Osteocyte (in vitro differentiated cells): ENCODE measurements at regions not wholly inside any gene's neighbourhood (a gene's known extent, or its start where the extent isn't known, plus 50 kb on each side); places are given as distances from the start of the nearest gene placed in this dataset.

ENCODE experiments used
- DNase-seq: peaks from one replicate; pipeline ENCODE4 v3.0.0; 2021; ENCODE audit warnings: mixed read lengths; ENCODE audit not compliant: unreplicated experiment; ENCODE audit errors: extremely low spot score
- H3K27ac Mint-ChIP-seq: one replicate; pipeline ENCODE4 v1.8.0; 2021; ENCODE audit warnings: mild to moderate bottlenecking, mixed read lengths; ENCODE audit not compliant: unreplicated experiment
- H3K27me3 Mint-ChIP-seq: one replicate; pipeline ENCODE4 v1.8.0; 2021; ENCODE audit warnings: mixed read lengths; ENCODE audit not compliant: unreplicated experiment
- H3K36me3 Mint-ChIP-seq: one replicate; pipeline ENCODE4 v1.8.0; 2021; ENCODE audit warnings: mixed read lengths; ENCODE audit not compliant: unreplicated experiment
- H3K4me1 Mint-ChIP-seq: one replicate; pipeline ENCODE4 v1.8.0; 2021; ENCODE audit warnings: mixed read lengths; ENCODE audit not compliant: unreplicated experiment
- H3K4me3 Mint-ChIP-seq: one replicate; pipeline ENCODE4 v1.8.0; 2021; ENCODE audit warnings: mild to moderate bottlenecking, moderate library complexity, mixed read lengths; ENCODE audit not compliant: unreplicated experiment
- H3K9me3 Mint-ChIP-seq: one replicate; pipeline ENCODE4 v1.8.0; 2021; ENCODE audit warnings: mixed read lengths; ENCODE audit not compliant: unreplicated experiment
- CTCF ChIP-seq: fragments of 200-600 bp; sonication (generic); IDR thresholded peaks from 2 replicates; pipeline ENCODE4 v1.5.0; 2021; ENCODE audit warnings: antibody characterized with exemption, mild to moderate bottlenecking, moderate library complexity

- DNase-seq, result no peak
Measured at GRCh38 chr10:128869101-128869749, 597.8 kb upstream of the MGMT start.

GRCh38 chr10:128870830-128871597 lies 596.0 kb upstream of the MGMT start:
- no peaks in the 10 kb centered on the region for H3K36me3 Mint-ChIP-seq
- H3K9me3 Mint-ChIP-seq, result peaks cover 38% of the 10 kb centered on the region
- H3K27ac Mint-ChIP-seq, result no peak overlapping the region
- no peaks in the 10 kb centered on the region for H3K27me3 Mint-ChIP-seq
- H3K4me1 Mint-ChIP-seq, result no peaks in the 10 kb centered on the region
- no peak for TF ChIP-seq CTCF
- H3K4me3 Mint-ChIP-seq, result no peak overlapping the region
- peak; percentile 69 for DNase-seq

More at GRCh38 chr10:128869101-128869749, 597.8 kb upstream of the MGMT start:
- H3K4me1 Mint-ChIP-seq, result no peaks in the 10 kb centered on the region
- H3K36me3 Mint-ChIP-seq, result no peaks in the 10 kb centered on the region
- no peak overlapping the region for H3K27ac Mint-ChIP-seq
- TF ChIP-seq CTCF, result no peak
- H3K4me3 Mint-ChIP-seq, result no peak overlapping the region
- peaks cover 33% of the 10 kb centered on the region for H3K9me3 Mint-ChIP-seq
- H3K27me3 Mint-ChIP-seq, result no peaks in the 10 kb centered on the region

- no peak overlapping the region for H3K4me3 Mint-ChIP-seq
- DNase-seq, result peak; percentile 64
- no peak overlapping the region for H3K27ac Mint-ChIP-seq
- no peaks in the 10 kb centered on the region for H3K4me1 Mint-ChIP-seq
- no peaks in the 10 kb centered on the region for H3K27me3 Mint-ChIP-seq
- no peaks in the 10 kb centered on the region for H3K36me3 Mint-ChIP-seq
- TF ChIP-seq CTCF, result no peak
- peaks cover 41% of the 10 kb centered on the region for H3K9me3 Mint-ChIP-seq
Measured at GRCh38 chr10:128871671-128872231, 595.3 kb upstream of the MGMT start.

GRCh38 chr10:128873411-128874054 lies 593.5 kb upstream of the MGMT start:
- H3K27ac Mint-ChIP-seq, result no peak overlapping the region
- no peak for DNase-seq
- no peak for TF ChIP-seq CTCF
- H3K4me1 Mint-ChIP-seq, result no peaks in the 10 kb centered on the region
- H3K4me3 Mint-ChIP-seq, result no peak overlapping the region
- peaks cover 50% of the 10 kb centered on the region for H3K9me3 Mint-ChIP-seq
- no peaks in the 10 kb centered on the region for H3K27me3 Mint-ChIP-seq
- H3K36me3 Mint-ChIP-seq, result no peaks in the 10 kb centered on the region

- Mint-ChIP-seq H3K36me3 (no peaks in the 10 kb centered on the region), H3K27ac (no peak overlapping the region), H3K27me3 (no peaks in the 10 kb centered on the region), H3K4me1 (no peaks in the 10 kb centered on the region), H3K9me3 (peaks cover 56% of the 10 kb centered on the region), H3K4me3 (no peak overlapping the region)
- TF ChIP-seq CTCF, result no peak
- no peak for DNase-seq
Measured at GRCh38 chr10:128874331-128874730, 592.7 kb upstream of the MGMT start.
